Testis (tissue), 2 donors: ENCODE measurements at regions not wholly inside any gene's neighbourhood (a gene's known extent, or its start where the extent isn't known, plus 50 kb on each side); places are given as distances from the start of the nearest gene placed in this dataset.

Experiments used
- CTCF ChIP-seq, 3 experiments: fragments of 450-650 bp in 2 of 3; fragments of 200-600 bp in 1 of 3; sonication (generic) in 1 of 3; IDR thresholded peaks; one replicate each; pipeline ENCODE4 v1.5.1; 2016 to 2019; ENCODE audit warnings: antibody characterized with exemption in 3 of 3, mild to moderate bottlenecking in 2 of 3, moderate library complexity in 1 of 3
- POLR2A ChIP-seq: fragments of 450-650 bp; IDR thresholded peaks from one replicate; pipeline ENCODE4 v1.6.1; 2017; ENCODE audit warnings: antibody characterized with exemption, mild to moderate bottlenecking, moderate library complexity

GRCh38 chr5:68547056-68547455, 331.5 kb downstream of the PIK3R1 start:
- no peak for TF ChIP-seq CTCF (IDR thresholded peaks at IDR 0.05)
- TF ChIP-seq POLR2A = no peak
